ENCODE measurements at regions not wholly inside any gene's neighbourhood (a gene's known extent, or its start where the extent isn't known, plus 50 kb on each side); places are given as distances from the start of the nearest gene placed in this dataset.

GRCh38 chr6:170107606-170108222 lies 183.2 kb downstream of the DLL1 start:
- H3K4me1 ChIP-seq (ENCODE audit: insufficient read depth, low read length, poor library complexity, severe bottlenecking), result no peaks in the 10 kb centered on the region
- no peaks in the 10 kb centered on the region for H3K27me3 ChIP-seq (replicated peaks; ENCODE audit: insufficient read depth, low read depth, low read length, poor library complexity)
- TF ChIP-seq EZH2 (IDR thresholded peaks at IDR 0.05; ENCODE audit: borderline replicate concordance, low read depth, low read length, poor library complexity, severe bottlenecking) (no peak), CTCF (conservative IDR thresholded peaks at IDR 0.05; ENCODE audit: low read depth, low read length) (no peak)
- POLR2A ChIA-PET (ENCODE audit: low non-redundant PET), result no interaction called here
- H3K27ac ChIP-seq (ENCODE audit: low read depth, low read length, poor library complexity, severe bottlenecking), result no peak overlapping the region
- no peak for DNase-seq (ENCODE audit: low spot score)
- CTCF ChIA-PET, result no interaction called here
- no peaks in the 10 kb centered on the region for H3K36me3 ChIP-seq (ENCODE audit: insufficient read depth, low read length, poor library complexity, severe bottlenecking)
- BruUV-seq (replicated peaks), result no TSS peak
- intact Hi-C loops (cut with micrococcal nuclease; ENCODE audit: unreplicated experiment), result no loop called here
- no peaks in the 10 kb centered on the region for H3K9me3 ChIP-seq (ENCODE audit: low read depth, low read length, poor library complexity, severe bottlenecking)
- no peak overlapping the region for H3K4me3 ChIP-seq (ENCODE audit: low read depth, low read length, poor library complexity, severe bottlenecking)

GRCh38 chr6:170106906-170107525 lies 183.9 kb downstream of the DLL1 start:
- Histone ChIP-seq H3K9me3 (ENCODE audit: low read depth, low read length, poor library complexity, severe bottlenecking) (no peaks in the 10 kb centered on the region), H3K4me3 (ENCODE audit: low read depth, low read length, poor library complexity, severe bottlenecking) (no peak overlapping the region), H3K27ac (ENCODE audit: low read depth, low read length, poor library complexity, severe bottlenecking) (no peak overlapping the region), H3K27me3 (replicated peaks; ENCODE audit: insufficient read depth, low read depth, low read length, poor library complexity) (no peaks in the 10 kb centered on the region), H3K36me3 (ENCODE audit: insufficient read depth, low read length, poor library complexity, severe bottlenecking) (no peaks in the 10 kb centered on the region), H3K4me1 (ENCODE audit: insufficient read depth, low read length, poor library complexity, severe bottlenecking) (no peaks in the 10 kb centered on the region)
- no peak for DNase-seq (ENCODE audit: low spot score)
- no TSS peak for BruUV-seq (replicated peaks)
- ChIA-PET POLR2A (ENCODE audit: low non-redundant PET) (no interaction called here), CTCF (no interaction called here)
- TF ChIP-seq CTCF (conservative IDR thresholded peaks at IDR 0.05; ENCODE audit: low read depth, low read length), result no peak
- TF ChIP-seq EZH2 (IDR thresholded peaks at IDR 0.05; ENCODE audit: borderline replicate concordance, low read depth, low read length, poor library complexity, severe bottlenecking), result no peak
- intact Hi-C loops (cut with micrococcal nuclease; ENCODE audit: unreplicated experiment), result no loop called here

GRCh38 chr6:170102582-170103481 lies 188.0 kb downstream of the DLL1 start:
- intact Hi-C loops (cut with micrococcal nuclease; ENCODE audit: unreplicated experiment), result no loop called here
- Histone ChIP-seq H3K4me1 (ENCODE audit: insufficient read depth, low read length, poor library complexity, severe bottlenecking) (no peaks in the 10 kb centered on the region), H3K9me3 (ENCODE audit: low read depth, low read length, poor library complexity, severe bottlenecking) (no peaks in the 10 kb centered on the region), H3K36me3 (ENCODE audit: insufficient read depth, low read length, poor library complexity, severe bottlenecking) (no peaks in the 10 kb centered on the region), H3K27me3 (replicated peaks; ENCODE audit: insufficient read depth, low read depth, low read length, poor library complexity) (no peaks in the 10 kb centered on the region), H3K27ac (ENCODE audit: low read depth, low read length, poor library complexity, severe bottlenecking) (no peak overlapping the region), H3K4me3 (ENCODE audit: low read depth, low read length, poor library complexity, severe bottlenecking) (no peak overlapping the region)
- ChIA-PET CTCF (no interaction called here), POLR2A (ENCODE audit: low non-redundant PET) (no interaction called here)
- no peak for DNase-seq (ENCODE audit: low spot score)
- no peak for TF ChIP-seq CTCF (conservative IDR thresholded peaks at IDR 0.05; ENCODE audit: low read depth, low read length)
- no peak for TF ChIP-seq EZH2 (IDR thresholded peaks at IDR 0.05; ENCODE audit: borderline replicate concordance, low read depth, low read length, poor library complexity, severe bottlenecking)
- no TSS peak for BruUV-seq (replicated peaks)
